ENCODE measurements at regions not wholly inside any gene's neighbourhood (a gene's known extent, or its start where the extent isn't known, plus 50 kb on each side); places are given as distances from the start of the nearest gene placed in this dataset.

DNA sequence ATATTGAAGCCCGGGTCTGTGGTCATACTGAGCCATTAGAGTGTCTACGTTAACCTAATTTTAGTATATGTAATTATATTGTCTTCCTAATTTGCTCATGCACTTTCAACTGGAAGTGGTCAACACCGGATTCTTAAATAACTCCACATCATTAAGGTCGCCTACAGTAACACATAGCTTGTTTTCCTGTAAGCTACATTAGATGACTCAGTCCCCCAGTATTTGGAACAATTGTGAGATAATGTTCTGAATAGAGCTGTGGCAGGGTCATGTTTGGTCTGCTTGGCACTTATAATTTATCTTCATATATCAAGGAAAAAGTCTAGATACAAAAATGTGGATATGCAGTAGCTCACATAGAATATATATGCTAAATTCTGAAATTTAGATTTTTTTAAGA, 486.2 kb downstream of the IGSF11 start:
- TF ChIP-seq POLR2A (IDR thresholded peaks at IDR 0.05), result no peak
- TF ChIP-seq, protein P1, sequence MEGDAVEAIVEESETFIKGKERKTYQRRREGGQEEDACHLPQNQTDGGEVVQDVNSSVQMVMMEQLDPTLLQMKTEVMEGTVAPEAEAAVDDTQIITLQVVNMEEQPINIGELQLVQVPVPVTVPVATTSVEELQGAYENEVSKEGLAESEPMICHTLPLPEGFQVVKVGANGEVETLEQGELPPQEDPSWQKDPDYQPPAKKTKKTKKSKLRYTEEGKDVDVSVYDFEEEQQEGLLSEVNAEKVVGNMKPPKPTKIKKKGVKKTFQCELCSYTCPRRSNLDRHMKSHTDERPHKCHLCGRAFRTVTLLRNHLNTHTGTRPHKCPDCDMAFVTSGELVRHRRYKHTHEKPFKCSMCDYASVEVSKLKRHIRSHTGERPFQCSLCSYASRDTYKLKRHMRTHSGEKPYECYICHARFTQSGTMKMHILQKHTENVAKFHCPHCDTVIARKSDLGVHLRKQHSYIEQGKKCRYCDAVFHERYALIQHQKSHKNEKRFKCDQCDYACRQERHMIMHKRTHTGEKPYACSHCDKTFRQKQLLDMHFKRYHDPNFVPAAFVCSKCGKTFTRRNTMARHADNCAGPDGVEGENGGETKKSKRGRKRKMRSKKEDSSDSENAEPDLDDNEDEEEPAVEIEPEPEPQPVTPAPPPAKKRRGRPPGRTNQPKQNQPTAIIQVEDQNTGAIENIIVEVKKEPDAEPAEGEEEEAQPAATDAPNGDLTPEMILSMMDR (IDR thresholded peaks at IDR 0.05 in 4 of 5, conservative IDR thresholded peaks at IDR 0.05 in 1 of 5), result no peak

Measured in gastrocnemius medialis (tissue), 4 donors.